EH (cell line): ENCODE measurements at regions not wholly inside any gene's neighbourhood (a gene's known extent, or its start where the extent isn't known, plus 50 kb on each side); places are given as distances from the start of the nearest gene placed in this dataset.

Experiments used
- DNase-seq: peaks from one replicate; pipeline ENCODE4 v3.0.0-alpha.2; 2015; ENCODE audit warnings: low read depth

GRCh38 chr4:18571301-18571761, 549.8 kb upstream of the LCORL start:
- DNase-seq: no peak

- DNase-seq: no peak
Measured at GRCh38 chr4:18570370-18570769, 548.8 kb upstream of the LCORL start.

- DNase-seq: peak; percentile 3
Measured at GRCh38 chr4:18568600-18568999, 547.0 kb upstream of the LCORL start.

- peak; percentile 20 for DNase-seq
Measured at GRCh38 chr4:18566970-18567799, 545.6 kb upstream of the LCORL start.

GRCh38 chr4:18559492-18559891, 537.9 kb upstream of the LCORL start:
- no peak for DNase-seq

- no peak for DNase-seq
Measured at GRCh38 chr4:18556402-18556801, 534.8 kb upstream of the LCORL start.

- DNase-seq: no peak
Measured at GRCh38 chr4:18540349-18540748, 518.8 kb upstream of the LCORL start.

- DNase-seq: no peak
Measured at GRCh38 chr4:18538121-18538520, 516.6 kb upstream of the LCORL start.

GRCh38 chr4:18536428-18536827, 514.9 kb upstream of the LCORL start:
- no peak for DNase-seq

GRCh38 chr4:18535948-18536347, 514.4 kb upstream of the LCORL start:
- DNase-seq: no peak

- DNase-seq: no peak
Measured at GRCh38 chr4:18533262-18533775, 511.8 kb upstream of the LCORL start.

GRCh38 chr4:18531731-18532130, 510.2 kb upstream of the LCORL start:
- no peak for DNase-seq

GRCh38 chr4:18529482-18529881, 507.9 kb upstream of the LCORL start:
- no peak for DNase-seq

- DNase-seq: no peak
Measured at GRCh38 chr4:18524667-18525066, 503.1 kb upstream of the LCORL start.

GRCh38 chr4:18518098-18518497, 496.5 kb upstream of the LCORL start:
- no peak for DNase-seq

GRCh38 chr4:18513861-18514260, 492.3 kb upstream of the LCORL start:
- no peak for DNase-seq

- DNase-seq: no peak
Measured at GRCh38 chr4:18512718-18513117, 491.2 kb upstream of the LCORL start.

- DNase-seq: no peak
Measured at GRCh38 chr4:18511727-18512126, 490.2 kb upstream of the LCORL start.

- no peak for DNase-seq
Measured at GRCh38 chr4:18508786-18509185, 487.2 kb upstream of the LCORL start.

GRCh38 chr4:18480928-18481327, 459.4 kb upstream of the LCORL start:
- no peak for DNase-seq

GRCh38 chr4:18480342-18480741, 458.8 kb upstream of the LCORL start:
- DNase-seq: no peak

GRCh38 chr4:18479825-18480224, 458.3 kb upstream of the LCORL start:
- DNase-seq: no peak

- no peak for DNase-seq
Measured at GRCh38 chr4:18463987-18464559, 442.5 kb upstream of the LCORL start.
